ENCODE measurements at regions not wholly inside any gene's neighbourhood (a gene's known extent, or its start where the extent isn't known, plus 50 kb on each side); places are given as distances from the start of the nearest gene placed in this dataset.
"Not testable (repeated sequence)": the region's sequence is repeated elsewhere in the genome, so short reads cannot be mapped to it uniquely, and the experiment has no call there.

- DNase-seq = peak; percentile 39 to 59
Measured at GRCh38 chrX:41009850-41010846, 75.1 kb upstream of the USP9X start.

- DNase-seq = peak; percentile 34 to 35
Measured at GRCh38 chrX:41014776-41015360, 70.4 kb upstream of the USP9X start.

DNA sequence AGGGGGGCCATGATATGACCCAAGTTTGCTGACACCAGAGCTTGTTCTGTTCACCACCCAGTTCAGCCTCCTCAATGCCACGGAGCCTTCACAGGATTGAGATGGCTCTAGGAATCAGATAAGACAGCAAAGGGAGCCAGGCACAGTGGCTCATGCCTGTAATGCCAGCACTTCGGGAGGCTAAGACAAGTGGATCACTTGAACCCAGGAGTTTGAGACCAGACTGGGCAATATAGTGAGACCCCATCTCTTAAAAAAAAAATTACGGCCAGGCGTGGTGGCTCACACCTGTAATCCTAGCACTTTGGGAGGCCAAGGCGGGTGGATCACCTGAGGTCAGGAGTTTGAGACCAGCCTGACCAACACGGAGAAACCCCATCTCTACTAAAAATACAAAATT is 67.5 kb upstream of the USP9X start:
- DNase-seq = not testable (repeated sequence)

DNA sequence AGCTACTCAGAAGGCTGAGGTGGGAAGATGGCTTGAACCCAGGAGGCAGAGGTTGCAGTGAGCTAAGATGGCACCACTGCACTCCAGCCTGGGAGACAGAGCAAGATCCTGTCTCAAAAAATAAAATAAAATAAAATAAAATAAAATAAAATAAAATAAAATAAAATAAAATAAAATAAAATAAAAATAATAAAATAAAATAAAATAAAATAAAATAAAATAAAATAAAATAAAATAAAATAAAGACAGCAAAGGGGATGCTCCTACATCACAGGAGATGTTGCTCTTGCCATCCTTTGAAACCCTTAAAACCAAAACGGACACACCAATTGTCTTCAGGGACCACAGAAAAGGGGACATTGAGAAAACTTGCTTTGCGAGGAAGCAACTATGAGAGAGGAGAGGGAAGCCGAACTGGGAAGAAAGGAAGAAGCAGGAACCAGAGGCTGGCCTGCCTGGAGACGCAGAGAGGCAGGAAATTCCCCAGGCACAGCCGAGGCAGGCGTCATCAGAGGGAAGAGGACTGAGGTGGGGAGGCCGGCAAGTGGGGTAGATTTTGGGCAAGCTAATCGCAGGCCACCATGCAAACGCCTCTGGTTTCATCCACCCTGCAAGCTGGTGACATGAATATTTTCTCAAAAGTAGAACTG is 66.7 kb upstream of the USP9X start:
- DNase-seq = not testable (repeated sequence)

GRCh38 chrX:41019041-41019392 is 66.2 kb upstream of the USP9X start:
- no peak for DNase-seq

DNA sequence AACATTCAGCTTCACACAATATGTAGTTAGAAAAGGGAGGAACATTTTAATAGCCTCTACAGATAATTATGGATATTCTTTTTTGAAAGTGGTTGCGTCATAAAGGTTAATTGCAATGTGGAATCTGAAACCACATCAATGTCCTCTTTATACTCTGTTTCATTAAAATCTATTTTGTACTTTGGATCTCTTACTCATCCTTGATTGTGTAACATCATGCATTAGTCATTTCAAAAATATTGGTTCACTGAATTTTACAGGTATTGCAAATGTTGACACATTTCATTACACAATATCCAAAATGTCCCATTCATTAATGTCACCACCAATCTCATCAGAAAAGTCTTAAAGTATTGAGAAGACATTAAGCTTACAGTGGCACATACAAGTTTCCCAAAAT is 62.7 kb upstream of the USP9X start:
- no peak for DNase-seq

- DNase-seq = no peak
Measured at GRCh38 chrX:41023098-41023497, 62.1 kb upstream of the USP9X start.

DNA sequence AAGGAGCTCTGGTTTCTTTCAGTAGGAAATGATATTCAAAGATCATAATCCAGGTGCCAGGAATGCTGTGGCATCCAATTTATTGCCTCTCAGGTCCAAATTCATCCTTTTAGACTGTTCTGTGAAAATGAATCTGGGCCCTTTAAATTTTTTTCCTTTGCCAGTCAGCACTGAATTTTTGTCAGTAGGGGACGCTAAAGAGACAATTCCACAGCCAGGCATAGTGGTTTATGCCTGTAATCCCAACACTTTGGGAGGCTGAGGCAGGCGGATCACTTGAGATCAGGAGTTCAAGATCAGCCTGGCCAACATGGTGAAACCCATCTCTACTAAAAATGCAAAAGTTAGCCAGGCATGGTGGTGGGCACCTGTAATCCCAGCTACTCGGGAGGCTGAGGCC is 60.9 kb upstream of the USP9X start:
- DNase-seq = not testable (repeated sequence)

DNA sequence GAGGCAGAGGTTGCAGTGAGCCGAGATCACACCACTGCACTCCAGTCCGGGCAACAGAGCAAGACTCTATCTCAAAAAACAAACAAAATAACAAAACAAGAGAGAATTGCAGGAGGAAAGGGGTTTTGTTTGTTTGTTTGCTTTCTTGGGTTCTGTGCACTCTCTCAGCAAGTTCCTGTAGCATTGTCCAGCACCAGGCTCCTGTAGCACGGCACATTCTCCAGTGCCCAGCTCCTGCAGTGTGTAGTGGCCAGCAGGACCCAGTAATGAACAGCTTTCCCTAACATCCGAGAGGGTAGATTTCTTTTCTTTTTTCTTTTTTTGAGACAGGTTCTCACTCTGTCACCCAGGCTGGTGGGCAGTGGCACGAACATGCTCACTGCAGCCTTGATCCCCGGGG is 60.5 kb upstream of the USP9X start:
- no peak for DNase-seq

- no peak for DNase-seq
Measured at GRCh38 chrX:41025926-41026701, 59.1 kb upstream of the USP9X start.

DNA sequence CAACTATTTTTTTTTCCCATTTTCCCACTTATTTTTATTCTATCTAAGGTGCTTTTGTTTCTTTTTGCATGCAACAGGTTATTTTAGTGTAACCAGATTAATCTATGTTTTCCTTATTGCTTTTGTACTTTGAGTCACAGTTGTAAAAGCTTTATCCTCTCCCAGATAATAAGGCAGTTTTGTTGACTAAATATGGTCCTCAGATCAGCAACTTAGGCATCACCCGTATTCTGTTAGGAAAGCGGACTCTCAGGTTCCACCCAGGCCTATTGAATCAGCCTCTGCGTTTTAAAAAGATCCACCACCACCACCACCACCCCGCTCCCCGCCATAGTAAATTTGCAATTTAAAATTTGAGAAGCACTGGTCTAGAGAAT is 58.6 kb upstream of the USP9X start:
- DNase-seq = no peak

GRCh38 chrX:41029332-41029731 is 55.9 kb upstream of the USP9X start:
- DNase-seq = no peak

GRCh38 chrX:41031256-41031967 is 53.8 kb upstream of the USP9X start:
- DNase-seq = no peak

DNA sequence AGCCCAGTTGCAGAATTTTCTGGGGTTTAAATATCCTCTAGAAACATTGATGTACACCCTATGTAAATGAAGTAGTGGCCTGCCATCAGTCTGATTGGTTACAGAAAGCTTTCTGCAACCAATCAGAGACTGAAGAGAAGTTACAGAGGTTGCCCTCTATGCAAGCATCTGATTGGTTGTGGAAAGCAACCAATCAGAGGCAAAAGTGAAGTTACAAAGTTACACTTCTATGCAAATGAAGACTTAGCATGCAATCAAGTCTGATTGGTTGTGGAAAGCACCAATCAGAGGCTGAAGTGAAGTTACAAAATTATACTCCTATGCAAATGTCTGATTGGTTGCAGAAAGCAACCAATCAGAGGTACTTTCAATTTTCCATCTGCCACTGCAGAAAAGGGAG is 51.9 kb upstream of the USP9X start:
- no peak for DNase-seq

- not testable (repeated sequence) for DNase-seq
Measured at GRCh38 chrX:41034902-41035301, 50.3 kb upstream of the USP9X start.

Measured in activated T-cell treated with anti-CD3 and anti-CD28 coated beads, Interleukin-2, amount 50 U/mL, for 48 hours (primary cell).